Colonic mucosa (tissue), 4 donors: ENCODE measurements at regions not wholly inside any gene's neighbourhood (a gene's known extent, or its start where the extent isn't known, plus 50 kb on each side); places are given as distances from the start of the nearest gene placed in this dataset.

Experiments used
- DNase-seq: peaks from one replicate; pipeline ENCODE4 v3.0.0-alpha.2; 2020
- H3K27ac ChIP-seq: fragments of 200-600 bp; one replicate; pipeline ENCODE4 v1.8.0; 2021
- H3K27me3 ChIP-seq: fragments of 200-600 bp; one replicate; pipeline ENCODE4 v1.8.0; 2021
- H3K36me3 ChIP-seq: fragments of 200-600 bp; one replicate; pipeline ENCODE4 v1.8.0; 2021
- H3K4me1 ChIP-seq: fragments of 200-600 bp; one replicate; pipeline ENCODE4 v1.8.0; 2021; ENCODE audit warnings: mild to moderate bottlenecking
- H3K4me3 ChIP-seq: fragments of 200-600 bp; one replicate; pipeline ENCODE4 v1.8.0; 2021
- H3K9ac ChIP-seq, 2 donors: one replicate each; pipeline ENCODE4 v1.7.0; 2013; ENCODE audit warnings: control low read depth in 2 of 2, low read depth in 2 of 2, low read length in 2 of 2
- H3K9me3 ChIP-seq: fragments of 200-600 bp; one replicate; pipeline ENCODE4 v1.8.0; 2021
- intact Hi-C: fragments of 100-400 bp; cut with DNase I; formaldehyde crosslinking; loops from one replicate; pipeline ENCODE4 v1.14.1; 2022
- TF ChIP-seq, protein P1 (sequence below): fragments of 200-600 bp; IDR thresholded peaks from one replicate; pipeline ENCODE4 v1.8.0; 2022; ENCODE audit warnings: antibody characterized with exemption, mild to moderate bottlenecking
- donor health status: healthy.
- donor health status: DM: no; HTN: no; CAD: no.
- donor health status: DM: no; HTN: no; CAD: no.

- intact Hi-C loops: loop anchor here (5.0 kb wide), 1 partner anchor 50 kb away; no protein-coding TSS in a partner anchor
- no peak overlapping the region for H3K9ac ChIP-seq
- H3K4me3 ChIP-seq: no peak overlapping the region
- H3K27me3 ChIP-seq: no peaks in the 10 kb centered on the region
- H3K9me3 ChIP-seq: no peaks in the 10 kb centered on the region
- no peak overlapping the region for H3K27ac ChIP-seq
- no peak for DNase-seq
- TF ChIP-seq, protein P1, sequence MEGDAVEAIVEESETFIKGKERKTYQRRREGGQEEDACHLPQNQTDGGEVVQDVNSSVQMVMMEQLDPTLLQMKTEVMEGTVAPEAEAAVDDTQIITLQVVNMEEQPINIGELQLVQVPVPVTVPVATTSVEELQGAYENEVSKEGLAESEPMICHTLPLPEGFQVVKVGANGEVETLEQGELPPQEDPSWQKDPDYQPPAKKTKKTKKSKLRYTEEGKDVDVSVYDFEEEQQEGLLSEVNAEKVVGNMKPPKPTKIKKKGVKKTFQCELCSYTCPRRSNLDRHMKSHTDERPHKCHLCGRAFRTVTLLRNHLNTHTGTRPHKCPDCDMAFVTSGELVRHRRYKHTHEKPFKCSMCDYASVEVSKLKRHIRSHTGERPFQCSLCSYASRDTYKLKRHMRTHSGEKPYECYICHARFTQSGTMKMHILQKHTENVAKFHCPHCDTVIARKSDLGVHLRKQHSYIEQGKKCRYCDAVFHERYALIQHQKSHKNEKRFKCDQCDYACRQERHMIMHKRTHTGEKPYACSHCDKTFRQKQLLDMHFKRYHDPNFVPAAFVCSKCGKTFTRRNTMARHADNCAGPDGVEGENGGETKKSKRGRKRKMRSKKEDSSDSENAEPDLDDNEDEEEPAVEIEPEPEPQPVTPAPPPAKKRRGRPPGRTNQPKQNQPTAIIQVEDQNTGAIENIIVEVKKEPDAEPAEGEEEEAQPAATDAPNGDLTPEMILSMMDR: no peak
- no peaks in the 10 kb centered on the region for H3K36me3 ChIP-seq
- H3K4me1 ChIP-seq: no peaks in the 10 kb centered on the region
Observed at GRCh38 chr1:168982778-168983177, 123.7 kb upstream of the ATP1B1 start.

DNA sequence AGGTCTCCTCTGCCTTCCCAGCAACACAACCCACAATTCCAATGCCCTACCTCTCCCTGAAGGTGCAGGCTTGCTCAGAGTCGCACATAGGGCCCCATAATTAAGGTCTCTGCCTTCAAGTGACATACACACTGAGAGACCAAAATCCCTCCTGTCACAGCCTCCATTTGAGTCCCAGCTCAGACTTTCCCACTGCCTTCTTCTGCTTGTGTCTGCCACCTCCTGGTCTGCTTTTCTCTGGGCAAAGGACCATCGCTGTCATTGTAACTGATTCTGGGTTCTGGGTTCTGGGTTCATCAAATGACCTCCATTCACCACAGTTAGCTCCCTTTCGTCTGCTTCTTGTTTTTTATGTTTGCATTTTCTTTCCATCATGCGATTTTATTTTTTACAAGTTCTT lies 119.2 kb upstream of the ATP1B1 start:
- no peaks in the 10 kb centered on the region for H3K4me1 ChIP-seq
- TF ChIP-seq, protein P1: no peak
- intact Hi-C loops: no loop called here
- no peak overlapping the region for H3K4me3 ChIP-seq
- H3K9me3 ChIP-seq: no peaks in the 10 kb centered on the region
- H3K27ac ChIP-seq: no peak overlapping the region
- DNase-seq: no peak
- H3K27me3 ChIP-seq: no peaks in the 10 kb centered on the region
- no peak overlapping the region for H3K9ac ChIP-seq
- no peaks in the 10 kb centered on the region for H3K36me3 ChIP-seq

- no peaks in the 10 kb centered on the region for H3K36me3 ChIP-seq
- H3K4me1 ChIP-seq: no peaks in the 10 kb centered on the region
- DNase-seq: no peak
- no peak overlapping the region for H3K9ac ChIP-seq
- H3K4me3 ChIP-seq: no peak overlapping the region
- no peaks in the 10 kb centered on the region for H3K27me3 ChIP-seq
- H3K9me3 ChIP-seq: no peaks in the 10 kb centered on the region
- H3K27ac ChIP-seq: no peak overlapping the region
- TF ChIP-seq, protein P1: no peak
- intact Hi-C loops: no loop called here
Observed at GRCh38 chr1:168987923-168988322, 118.6 kb upstream of the ATP1B1 start.

DNA sequence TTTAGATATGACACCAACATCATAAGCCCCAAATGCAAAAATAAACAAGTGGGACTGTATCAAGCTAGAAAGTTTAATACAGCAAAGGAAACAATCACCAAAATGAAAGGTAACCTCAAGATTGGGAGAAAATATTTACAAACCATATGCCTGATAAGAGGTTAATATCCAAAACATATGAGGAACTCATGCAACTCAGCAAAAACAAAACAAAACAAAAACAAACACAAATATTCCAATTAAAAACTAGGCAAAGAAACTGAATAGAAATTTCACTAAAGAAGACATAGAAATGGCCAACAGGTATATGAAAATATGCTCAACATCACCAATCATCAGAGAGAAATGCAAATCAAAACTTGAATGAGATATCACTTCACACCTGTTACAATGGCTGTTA lies 116.5 kb upstream of the ATP1B1 start:
- Histone ChIP-seq H3K4me3 (no peak overlapping the region), H3K27ac (no peak overlapping the region), H3K4me1 (no peaks in the 10 kb centered on the region), H3K9me3 (no peaks in the 10 kb centered on the region), H3K9ac (no peak overlapping the region), H3K27me3 (no peaks in the 10 kb centered on the region), H3K36me3 (no peaks in the 10 kb centered on the region)
- DNase-seq: no peak
- TF ChIP-seq, protein P1: no peak
- intact Hi-C loops: no loop called here

- Histone ChIP-seq H3K27me3 (no peaks in the 10 kb centered on the region), H3K36me3 (no peaks in the 10 kb centered on the region), H3K27ac (no peak overlapping the region), H3K4me1 (no peaks in the 10 kb centered on the region), H3K4me3 (no peak overlapping the region), H3K9ac (no peak overlapping the region), H3K9me3 (no peaks in the 10 kb centered on the region)
- TF ChIP-seq, protein P1: no peak
- intact Hi-C loops: no loop called here
- DNase-seq: no peak
Observed at GRCh38 chr1:168991667-168992475, 114.6 kb upstream of the ATP1B1 start.
